HuH-7 (cell line): ENCODE measurements at regions not wholly inside any gene's neighbourhood (a gene's known extent, or its start where the extent isn't known, plus 50 kb on each side); places are given as distances from the start of the nearest gene placed in this dataset.
"Not testable (repeated sequence)": the region's sequence is repeated elsewhere in the genome, so short reads cannot be mapped to it uniquely, and the experiment has no call there.

Experiments
- DNase-seq: peaks from one replicate; pipeline ENCODE4 v3.0.0; 2011; ENCODE audit warnings: low spot score

DNA sequence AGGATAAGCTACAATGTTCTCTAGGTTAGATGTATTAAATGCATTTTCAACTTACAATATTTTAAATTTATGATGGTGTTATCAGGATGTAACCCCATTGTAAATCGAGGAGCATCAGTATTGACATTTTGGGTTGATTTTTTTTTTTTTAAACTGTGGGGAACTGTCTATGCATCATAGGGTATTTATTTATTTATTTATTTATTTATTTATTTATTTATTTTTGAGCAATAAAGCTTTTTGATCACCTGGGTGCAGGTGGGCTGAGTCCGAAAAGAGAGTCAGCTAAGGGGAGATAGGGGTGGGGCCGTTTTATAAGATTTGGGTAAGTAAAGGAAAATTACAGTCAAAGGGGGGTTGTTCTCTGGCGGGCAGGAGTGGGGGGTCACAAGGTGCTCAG lies 367.5 kb downstream of the OXSM start:
- DNase-seq, result not testable (repeated sequence)

GRCh38 chr3:26171006-26171405 lies 381.1 kb downstream of the OXSM start:
- DNase-seq, result no peak

DNA sequence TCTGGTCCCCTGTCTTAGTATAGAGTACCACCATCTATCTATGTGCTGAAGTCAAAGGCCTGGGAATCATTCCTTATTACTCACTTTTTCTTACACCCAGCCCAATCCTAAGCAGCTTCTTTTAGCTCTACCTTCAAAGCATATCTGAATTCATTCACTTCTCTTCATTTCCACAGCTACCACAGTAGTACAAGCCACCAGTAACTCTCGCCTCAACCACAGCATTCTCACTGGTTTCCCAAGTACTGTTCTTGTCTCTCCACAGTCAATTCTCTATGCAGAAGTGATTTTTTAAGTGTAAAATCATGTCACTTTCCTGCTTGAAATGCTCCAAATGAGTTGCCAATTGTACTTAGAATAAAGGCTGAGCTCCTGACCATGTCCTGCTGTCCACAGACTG lies 401.7 kb downstream of the OXSM start:
- DNase-seq, result no peak

- no peak for DNase-seq
Observed at GRCh38 chr3:26193558-26193957, 403.7 kb downstream of the OXSM start.

DNA sequence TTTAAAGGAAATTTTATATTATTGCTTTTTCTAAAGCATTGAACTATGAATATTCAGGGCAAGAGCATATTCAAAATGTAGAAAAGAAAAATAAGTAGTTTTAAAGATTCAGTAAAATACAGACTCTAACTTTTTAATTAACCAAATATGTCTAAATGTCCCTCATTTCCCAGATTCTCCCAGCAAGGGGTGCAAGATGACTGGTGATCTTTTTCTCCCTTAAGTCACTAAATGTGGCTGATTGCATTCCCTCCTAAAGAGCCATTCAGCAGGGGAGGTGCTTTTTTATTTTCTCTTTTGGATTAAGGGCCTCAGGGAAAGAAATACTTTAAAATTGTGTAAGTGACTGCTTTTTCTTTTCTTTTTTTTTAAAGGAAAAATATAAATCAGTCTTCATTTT lies 406.9 kb downstream of the OXSM start:
- no peak for DNase-seq

DNA sequence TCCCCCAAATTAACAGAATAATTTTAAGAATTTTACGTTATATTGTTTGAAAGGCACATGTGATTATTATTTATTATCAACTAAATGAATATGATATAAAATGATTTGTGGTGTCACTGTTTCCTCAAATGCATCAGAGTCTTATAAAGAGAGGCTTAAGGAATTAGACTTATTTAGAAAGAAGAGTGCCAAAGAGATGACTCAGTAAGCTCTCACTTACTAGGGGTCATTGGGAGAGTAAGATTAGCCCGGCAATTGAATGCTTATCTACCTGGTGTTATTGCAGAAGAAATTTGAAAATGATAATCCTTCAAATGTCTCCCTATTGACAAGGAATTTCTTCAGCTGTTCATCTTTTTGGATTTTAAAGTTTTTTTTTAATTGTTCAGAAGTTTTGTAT lies 408.7 kb downstream of the OXSM start:
- DNase-seq, result no peak

- DNase-seq, result no peak
Observed at GRCh38 chr3:26202169-26202568, 412.3 kb downstream of the OXSM start.

DNA sequence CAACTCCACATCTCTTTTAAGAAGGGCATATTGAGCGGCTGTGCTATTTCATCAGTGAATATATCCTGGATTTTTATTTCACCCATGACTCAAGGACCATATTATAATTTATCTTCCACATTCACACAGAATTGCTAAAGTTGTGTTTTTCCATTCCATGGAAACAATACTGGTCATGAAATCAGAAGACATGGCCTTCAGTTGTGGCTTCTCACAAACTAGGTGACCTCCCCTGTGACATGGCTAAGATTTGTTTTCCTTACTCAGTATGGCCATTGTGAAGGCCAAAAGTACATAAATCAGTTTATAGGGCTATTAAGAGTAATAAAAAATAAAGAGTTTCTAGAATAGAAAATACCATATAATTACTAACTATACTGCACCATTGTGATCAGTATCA lies 415.6 kb downstream of the OXSM start:
- DNase-seq, result no peak

DNA sequence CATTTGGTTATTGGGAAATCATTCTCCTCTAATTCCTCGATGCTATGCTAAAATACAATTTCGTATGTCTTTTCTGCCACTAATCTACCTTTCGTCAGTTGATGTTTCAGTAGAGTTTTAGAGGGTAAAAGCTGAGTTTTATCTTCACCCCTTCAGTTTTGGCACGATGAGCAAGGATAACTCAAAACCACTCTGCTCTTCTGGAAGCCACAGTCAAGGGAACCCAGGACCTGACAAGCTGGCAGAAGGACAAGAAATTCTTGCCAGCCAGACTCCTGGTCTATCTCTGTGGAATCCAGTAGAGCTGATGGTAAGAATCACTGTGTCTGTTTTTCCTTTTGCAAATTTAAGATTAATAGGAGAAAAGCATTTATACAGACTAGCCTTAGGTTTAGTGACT lies 414.4 kb upstream of the LRRC3B start:
- no peak for DNase-seq

GRCh38 chr3:26229801-26230200 lies 392.8 kb upstream of the LRRC3B start:
- DNase-seq, result no peak

DNA sequence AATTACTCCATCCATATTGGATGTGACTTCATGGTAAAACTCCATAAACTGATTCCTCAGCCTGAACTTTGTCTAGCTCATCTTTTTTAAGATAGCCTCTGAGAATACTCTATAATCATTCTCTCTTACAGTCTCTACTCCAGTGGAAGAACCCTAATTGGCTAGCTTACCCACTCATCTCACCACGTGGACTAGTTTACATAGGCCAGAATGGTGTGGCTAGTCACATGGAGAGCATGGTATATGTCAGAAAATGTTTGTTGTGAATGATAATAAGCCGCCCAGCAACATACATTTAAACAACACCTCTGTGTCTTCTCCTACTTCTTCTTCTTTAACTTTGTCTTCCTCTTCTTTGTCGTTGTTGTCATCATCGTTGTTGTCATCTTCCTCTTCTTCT lies 389.2 kb upstream of the LRRC3B start:
- DNase-seq, result no peak

- DNase-seq, result no peak
Observed at GRCh38 chr3:26236531-26236930, 386.0 kb upstream of the LRRC3B start.

GRCh38 chr3:26237036-26237682 lies 385.4 kb upstream of the LRRC3B start:
- no peak for DNase-seq

- DNase-seq, result not testable (repeated sequence)
Observed at GRCh38 chr3:26244586-26244985, 378.0 kb upstream of the LRRC3B start.

DNA sequence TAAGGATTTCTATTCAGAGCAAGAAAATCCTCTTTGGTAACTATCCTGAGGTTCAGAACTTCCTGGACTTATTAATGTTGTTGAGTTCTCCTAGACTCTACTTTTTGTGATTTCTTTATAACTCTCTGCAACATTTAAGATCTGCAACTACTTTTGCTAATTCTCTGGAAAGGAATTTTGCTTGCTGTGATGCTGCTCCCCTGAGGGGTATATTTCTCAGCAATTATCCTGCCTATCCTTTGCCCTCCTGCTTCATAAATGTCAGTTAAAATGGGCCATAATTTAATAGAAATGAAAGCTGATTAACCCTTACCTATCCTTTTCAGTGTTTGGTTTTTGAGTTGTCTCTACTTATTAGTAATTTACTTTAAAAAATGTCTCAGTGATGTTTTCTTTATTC lies 377.3 kb upstream of the LRRC3B start:
- no peak for DNase-seq

DNA sequence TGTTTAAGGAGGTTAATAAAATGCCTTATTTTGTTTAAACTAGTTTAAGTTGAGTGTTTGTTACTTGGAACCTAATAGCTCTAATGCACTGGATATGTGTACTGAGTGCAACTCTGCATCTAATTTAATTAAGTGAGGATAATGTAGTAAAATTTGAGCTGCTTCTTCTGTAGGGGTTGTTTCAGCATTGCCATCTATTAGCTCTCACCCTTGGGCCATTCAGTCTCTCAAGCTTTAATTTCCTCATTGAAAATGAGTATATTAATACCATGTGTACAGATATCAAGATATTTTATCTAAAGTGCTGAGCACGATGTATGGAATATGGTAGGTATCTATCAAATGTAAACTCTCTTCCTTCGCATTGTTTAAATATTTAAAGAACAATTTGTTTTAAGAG lies 375.7 kb upstream of the LRRC3B start:
- no peak for DNase-seq

DNA sequence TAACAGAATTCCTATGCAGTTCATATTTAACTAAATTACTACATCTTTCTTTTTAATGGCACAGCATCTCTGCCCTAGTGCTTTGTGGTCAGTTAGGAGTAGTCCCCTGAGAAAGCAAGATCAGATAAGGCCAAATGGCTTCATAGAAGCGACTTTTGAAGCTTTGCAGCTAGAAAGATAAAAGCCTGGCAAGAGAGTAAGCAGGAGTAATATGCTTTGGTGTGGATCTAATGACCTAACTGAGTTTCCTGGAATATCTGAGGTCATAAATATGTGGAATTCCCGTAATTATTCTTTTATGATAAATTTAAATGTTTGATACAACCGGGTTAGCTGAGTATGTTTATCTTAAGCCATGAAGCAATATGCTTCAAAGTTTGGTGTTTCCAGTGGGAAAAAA lies 374.9 kb upstream of the LRRC3B start:
- DNase-seq, result no peak

- no peak for DNase-seq
Observed at GRCh38 chr3:26252001-26252400, 370.6 kb upstream of the LRRC3B start.

DNA sequence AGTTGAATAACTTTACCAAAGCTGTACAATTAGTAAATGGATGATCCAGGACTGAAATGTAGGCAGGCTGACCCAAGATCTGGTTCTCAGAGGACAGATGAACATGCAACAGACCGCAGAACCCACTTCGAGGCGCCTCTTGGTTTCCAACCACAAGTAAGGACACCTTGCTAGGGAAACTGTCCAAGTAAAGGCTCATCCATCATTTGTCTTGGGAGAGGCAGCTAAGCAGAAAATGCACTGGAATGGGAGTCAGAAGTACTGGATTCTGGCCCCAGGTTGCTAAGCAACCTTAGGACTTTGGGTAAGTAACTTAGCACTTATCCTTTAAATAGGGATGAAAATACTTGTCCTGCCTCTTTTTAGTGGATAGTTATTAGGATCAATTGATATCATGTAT lies 366.3 kb upstream of the LRRC3B start:
- DNase-seq, result no peak

GRCh38 chr3:26259176-26259575 lies 363.4 kb upstream of the LRRC3B start:
- no peak for DNase-seq

- DNase-seq, result no peak
Observed at GRCh38 chr3:26260139-26260538, 362.4 kb upstream of the LRRC3B start.

- no peak for DNase-seq
Observed at GRCh38 chr3:26264708-26265107, 357.9 kb upstream of the LRRC3B start.

DNA sequence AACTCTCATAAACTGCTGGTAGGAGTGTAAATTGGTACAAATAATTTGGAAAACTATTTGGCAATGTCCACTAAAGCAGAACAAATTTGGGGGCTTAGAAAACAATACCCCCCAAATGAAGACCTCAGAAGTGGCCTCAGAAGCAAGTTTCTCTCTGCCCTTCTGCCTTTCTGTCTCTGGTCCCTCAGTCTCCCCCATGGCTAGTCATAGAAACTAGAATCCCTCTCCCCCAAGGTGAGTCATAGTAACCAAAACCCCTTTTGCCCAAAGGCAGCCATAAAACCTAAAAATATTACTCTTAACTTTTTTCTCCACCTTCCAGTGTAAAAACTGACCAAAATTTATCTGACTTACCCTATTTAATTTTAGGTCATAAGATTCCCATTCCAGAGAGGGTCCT lies 350.7 kb upstream of the LRRC3B start:
- no peak for DNase-seq

DNA sequence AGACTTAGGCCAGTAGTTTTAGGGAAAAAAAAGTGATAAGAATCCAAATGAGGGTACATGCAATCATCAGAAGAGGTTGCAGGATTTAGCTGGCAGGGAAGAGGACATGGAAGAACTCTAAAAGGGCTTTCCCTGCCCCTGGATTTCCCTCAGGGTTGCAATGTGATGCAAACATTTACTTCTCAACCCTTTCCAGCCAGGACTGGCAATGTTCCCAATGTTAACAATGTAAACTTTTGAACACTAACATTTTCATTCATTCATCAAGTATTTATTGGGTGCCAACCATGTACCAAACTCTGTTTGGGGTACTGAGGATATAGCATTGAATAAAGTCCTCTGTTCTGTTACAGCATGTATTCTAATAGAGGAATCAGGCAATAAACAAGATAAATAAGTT lies 349.4 kb upstream of the LRRC3B start:
- DNase-seq, result no peak

GRCh38 chr3:26279091-26279490 lies 343.5 kb upstream of the LRRC3B start:
- DNase-seq, result no peak
